Activated B cell treated with CpG ODN at 0.5 μM for 24 hours (primary cell): ENCODE measurements at regions not wholly inside any gene's neighbourhood (a gene's known extent, or its start where the extent isn't known, plus 50 kb on each side); places are given as distances from the start of the nearest gene placed in this dataset.

ENCODE experiments used
- ATAC-seq: fragments of 200-7000 bp; cut with Tn5 transposase; one replicate; pipeline ENCODE4 v1.10.0; 2021; ENCODE audit warnings: low read depth, mild to moderate bottlenecking, moderate library complexity
- CTCF ChIA-PET: fragments of 350-600 bp; sonication (Branson Sonifier 250); formaldehyde crosslinking; loops from one replicate; lab custom pipeline; 2021; ENCODE audit warnings: antibody characterized with exemption; lab: Charles Lee
- POLR2A ChIA-PET: fragments of 350-600 bp; sonication (Branson Sonifier 250); formaldehyde crosslinking; loops from one replicate; lab custom pipeline; 2021; ENCODE audit warnings: antibody characterized with exemption; lab: Charles Lee
- DNase-seq: peaks from one replicate; pipeline ENCODE4 v3.0.0; 2022
- H3K27ac Mint-ChIP-seq: one replicate; pipeline ENCODE4 v1.8.0; 2020; ENCODE audit warnings: mixed read lengths
- H3K27me3 Mint-ChIP-seq: one replicate; pipeline ENCODE4 v1.8.0; 2021; ENCODE audit warnings: mixed read lengths
- H3K36me3 Mint-ChIP-seq: one replicate; pipeline ENCODE4 v1.8.0; 2021; ENCODE audit warnings: low read depth, mixed read lengths
- H3K4me1 Mint-ChIP-seq: one replicate; pipeline ENCODE4 v1.8.0; 2021; ENCODE audit warnings: mixed read lengths
- H3K4me3 Mint-ChIP-seq: one replicate; pipeline ENCODE4 v1.8.0; 2020; ENCODE audit warnings: mild to moderate bottlenecking, mixed read lengths
- H3K9me3 Mint-ChIP-seq: one replicate; pipeline ENCODE4 v1.8.0; 2020; ENCODE audit warnings: mixed read lengths
- CTCF ChIP-seq: fragments of 200-600 bp; IDR thresholded peaks from one replicate; pipeline ENCODE4 v1.8.0; 2022; ENCODE audit warnings: antibody characterized with exemption, mild to moderate bottlenecking
- intact Hi-C: fragments of 100-400 bp; cut with micrococcal nuclease; formaldehyde crosslinking; loops from one replicate; pipeline ENCODE4 v1.15.1; 2024

- Mint-ChIP-seq H3K4me1 (no peaks in the 10 kb centered on the region), H3K9me3 (peaks cover 2% of the 10 kb centered on the region), H3K27ac (no peak overlapping the region), H3K27me3 (no peaks in the 10 kb centered on the region), H3K36me3 (no peaks in the 10 kb centered on the region), H3K4me3 (no peak overlapping the region)
- intact Hi-C loops = no loop called here
- ChIA-PET CTCF (no interaction called here), POLR2A (no interaction called here)
- ATAC-seq (no peak), DNase-seq (no peak)
- TF ChIP-seq CTCF = no peak
Observed at GRCh38 chrX:4118666-4119530, 405.4 kb upstream of the PRKX start.

- Mint-ChIP-seq H3K27ac (no peak overlapping the region), H3K4me1 (no peaks in the 10 kb centered on the region), H3K27me3 (no peaks in the 10 kb centered on the region), H3K9me3 (peaks cover 5% of the 10 kb centered on the region), H3K4me3 (no peak overlapping the region), H3K36me3 (no peaks in the 10 kb centered on the region)
- ChIA-PET POLR2A (no interaction called here), CTCF (no interaction called here)
- TF ChIP-seq CTCF = no peak
- DNase-seq (no peak), ATAC-seq (no peak)
- intact Hi-C loops = no loop called here
Observed at GRCh38 chrX:4110964-4111363, 397.5 kb upstream of the PRKX start.

GRCh38 chrX:4094926-4095325 is 381.5 kb upstream of the PRKX start:
- no peak overlapping the region for H3K4me3 Mint-ChIP-seq
- ChIA-PET CTCF (no interaction called here), POLR2A (no interaction called here)
- H3K27ac Mint-ChIP-seq = no peak overlapping the region
- no peak for DNase-seq
- no peaks in the 10 kb centered on the region for H3K4me1 Mint-ChIP-seq
- H3K36me3 Mint-ChIP-seq = no peaks in the 10 kb centered on the region
- intact Hi-C loops = no loop called here
- H3K9me3 Mint-ChIP-seq = no peaks in the 10 kb centered on the region
- ATAC-seq = no peak
- TF ChIP-seq CTCF = no peak
- no peaks in the 10 kb centered on the region for H3K27me3 Mint-ChIP-seq

GRCh38 chrX:4091046-4091760 is 377.8 kb upstream of the PRKX start:
- ATAC-seq = no peak
- ChIA-PET POLR2A (no interaction called here), CTCF (no interaction called here)
- intact Hi-C loops = no loop called here
- no peaks in the 10 kb centered on the region for H3K4me1 Mint-ChIP-seq
- no peaks in the 10 kb centered on the region for H3K27me3 Mint-ChIP-seq
- H3K36me3 Mint-ChIP-seq = no peaks in the 10 kb centered on the region
- no peak overlapping the region for H3K4me3 Mint-ChIP-seq
- no peaks in the 10 kb centered on the region for H3K9me3 Mint-ChIP-seq
- DNase-seq = no peak
- TF ChIP-seq CTCF = no peak
- no peak overlapping the region for H3K27ac Mint-ChIP-seq

- Mint-ChIP-seq H3K27ac (no peak overlapping the region), H3K36me3 (no peaks in the 10 kb centered on the region), H3K27me3 (no peaks in the 10 kb centered on the region), H3K9me3 (no peaks in the 10 kb centered on the region), H3K4me1 (no peaks in the 10 kb centered on the region), H3K4me3 (no peak overlapping the region)
- DNase-seq (no peak), ATAC-seq (no peak)
- no peak for TF ChIP-seq CTCF
- POLR2A ChIA-PET = no interaction called here
- CTCF ChIA-PET = no interaction called here
- intact Hi-C loops = no loop called here
Observed at GRCh38 chrX:4059893-4060292, 346.4 kb upstream of the PRKX start.
